Parathyroid adenoma (tissue), 2 donors: ENCODE measurements at regions not wholly inside any gene's neighbourhood (a gene's known extent, or its start where the extent isn't known, plus 50 kb on each side); places are given as distances from the start of the nearest gene placed in this dataset.

Experiments
- H2AFZ ChIP-seq: fragments of 300-600 bp; sonication (generic); one replicate; pipeline ENCODE4 v1.7.0; 2017; ENCODE audit warnings: antibody characterized with exemption, mild to moderate bottlenecking
- H3K27ac ChIP-seq: fragments of 300-600 bp; sonication (generic); one replicate; pipeline ENCODE4 v1.7.0; 2017
- H3K27me3 ChIP-seq: fragments of 300-600 bp; sonication (generic); one replicate; pipeline ENCODE4 v1.7.0; 2017; ENCODE audit warnings: low read length; ENCODE audit not compliant: control insufficient read depth, insufficient read depth
- H3K36me3 ChIP-seq: fragments of 300-600 bp; sonication (generic); one replicate; pipeline ENCODE4 v1.7.0; 2017; ENCODE audit warnings: low read length; ENCODE audit not compliant: control insufficient read depth, insufficient read depth
- H3K4me1 ChIP-seq: fragments of 300-600 bp; sonication (generic); one replicate; pipeline ENCODE4 v1.7.0; 2017; ENCODE audit warnings: control low read depth
- H3K4me2 ChIP-seq: fragments of 300-600 bp; sonication (generic); one replicate; pipeline ENCODE4 v1.7.0; 2017; ENCODE audit warnings: low read length
- H3K4me3 ChIP-seq: fragments of 300-600 bp; sonication (generic); one replicate; pipeline ENCODE4 v1.7.0; 2017; ENCODE audit warnings: low read depth, low read length
- H3K79me2 ChIP-seq: fragments of 300-600 bp; sonication (generic); one replicate; pipeline ENCODE4 v1.7.0; 2017; ENCODE audit warnings: control low read depth
- H3K9ac ChIP-seq: fragments of 300-600 bp; sonication (generic); one replicate; pipeline ENCODE4 v1.7.0; 2017; ENCODE audit warnings: mild to moderate bottlenecking
- H3K9me3 ChIP-seq: fragments of 300-600 bp; sonication (generic); one replicate; pipeline ENCODE4 v1.7.0; 2017; ENCODE audit warnings: low read length; ENCODE audit not compliant: control insufficient read depth
- CTCF ChIP-seq: fragments of 300-600 bp; sonication (generic); IDR thresholded peaks from one replicate; pipeline ENCODE4 v1.7.0; 2017; ENCODE audit warnings: antibody characterized with exemption, mild to moderate bottlenecking
- donor health status: primary hyperparathyroidism.

- no peak overlapping the region for H3K27ac ChIP-seq
- no peaks in the 10 kb centered on the region for H3K36me3 ChIP-seq
- no peak for TF ChIP-seq CTCF
- no peak overlapping the region for H2AFZ ChIP-seq
- H3K9ac ChIP-seq: no peak overlapping the region
- no peak overlapping the region for H3K4me3 ChIP-seq
- no peaks in the 10 kb centered on the region for H3K4me1 ChIP-seq
- no peaks in the 10 kb centered on the region for H3K27me3 ChIP-seq
- H3K4me2 ChIP-seq: no peak overlapping the region
- H3K79me2 ChIP-seq: no peaks in the 10 kb centered on the region
- no peaks in the 10 kb centered on the region for H3K9me3 ChIP-seq
Observed at GRCh38 chr4:63786171-63786570, 623.1 kb downstream of the TECRL start.

- H3K9me3 ChIP-seq: no peaks in the 10 kb centered on the region
- H3K4me3 ChIP-seq: no peak overlapping the region
- H3K27me3 ChIP-seq: no peaks in the 10 kb centered on the region
- no peak overlapping the region for H3K4me2 ChIP-seq
- no peak for TF ChIP-seq CTCF
- H3K4me1 ChIP-seq: no peaks in the 10 kb centered on the region
- H3K36me3 ChIP-seq: no peaks in the 10 kb centered on the region
- H3K9ac ChIP-seq: no peak overlapping the region
- no peaks in the 10 kb centered on the region for H3K79me2 ChIP-seq
- H3K27ac ChIP-seq: no peak overlapping the region
- no peak overlapping the region for H2AFZ ChIP-seq
Observed at GRCh38 chr4:63784822-63785221, 624.4 kb downstream of the TECRL start.

- H2AFZ ChIP-seq: no peak overlapping the region
- H3K79me2 ChIP-seq: no peaks in the 10 kb centered on the region
- no peak overlapping the region for H3K4me3 ChIP-seq
- no peaks in the 10 kb centered on the region for H3K27me3 ChIP-seq
- no peaks in the 10 kb centered on the region for H3K9me3 ChIP-seq
- H3K36me3 ChIP-seq: no peaks in the 10 kb centered on the region
- H3K4me1 ChIP-seq: no peaks in the 10 kb centered on the region
- H3K4me2 ChIP-seq: no peak overlapping the region
- no peak for TF ChIP-seq CTCF
- no peak overlapping the region for H3K9ac ChIP-seq
- no peak overlapping the region for H3K27ac ChIP-seq
Observed at GRCh38 chr4:63777601-63778000, 631.6 kb downstream of the TECRL start.

GRCh38 chr4:63764400-63764799 is 644.9 kb downstream of the TECRL start:
- TF ChIP-seq CTCF: no peak
- Histone ChIP-seq H3K79me2 (no peaks in the 10 kb centered on the region), H2AFZ (no peak overlapping the region), H3K4me1 (no peaks in the 10 kb centered on the region), H3K9me3 (no peaks in the 10 kb centered on the region), H3K27me3 (no peaks in the 10 kb centered on the region), H3K9ac (no peak overlapping the region), H3K36me3 (no peaks in the 10 kb centered on the region), H3K27ac (no peak overlapping the region), H3K4me2 (no peak overlapping the region), H3K4me3 (no peak overlapping the region)

GRCh38 chr4:63757929-63758328 is 651.3 kb downstream of the TECRL start:
- no peaks in the 10 kb centered on the region for H3K4me1 ChIP-seq
- H3K79me2 ChIP-seq: no peaks in the 10 kb centered on the region
- H3K9ac ChIP-seq: no peak overlapping the region
- no peak overlapping the region for H3K4me2 ChIP-seq
- H3K36me3 ChIP-seq: no peaks in the 10 kb centered on the region
- H3K4me3 ChIP-seq: no peak overlapping the region
- TF ChIP-seq CTCF: no peak
- H3K9me3 ChIP-seq: no peaks in the 10 kb centered on the region
- H3K27ac ChIP-seq: no peak overlapping the region
- H2AFZ ChIP-seq: no peak overlapping the region
- H3K27me3 ChIP-seq: no peaks in the 10 kb centered on the region
